Heart left ventricle (tissue), 16 donors: ENCODE measurements at regions not wholly inside any gene's neighbourhood (a gene's known extent, or its start where the extent isn't known, plus 50 kb on each side); places are given as distances from the start of the nearest gene placed in this dataset.
"Not testable (repeated sequence)": the region's sequence is repeated elsewhere in the genome, so short reads cannot be mapped to it uniquely, and the experiment has no call there.

ENCODE experiments used
- ATAC-seq, 4 donors: fragments of 200-7000 bp; cut with Tn5 transposase; one replicate each; pipeline ENCODE4 v1.9.1; 2020 to 2022; ENCODE audit warnings: moderate library complexity in 4 of 4, mild to moderate bottlenecking in 3 of 4, moderate number of reproducible peaks in 1 of 4
- DNase-seq, 5 donors: peaks; one replicate each; pipeline ENCODE4 v3.0.0-alpha.2; 2020
- H3K27ac ChIP-seq, 12 donors: fragments of 200-600 bp; sonication (generic) in 4 of 12; one replicate each; pipeline versions ENCODE4 v1.5.0 to v1.8.0; 2016 to 2022; ENCODE audit warnings: mild to moderate bottlenecking in 2 of 12
- H3K27me3 ChIP-seq, 9 donors: fragments of 200-600 bp; sonication (generic) in 2 of 9; one replicate each; pipeline versions ENCODE4 v1.5.1 to v1.8.0; 2016 to 2022; ENCODE audit warnings: mild to moderate bottlenecking in 3 of 9
- H3K36me3 ChIP-seq, 9 donors: fragments of 200-600 bp; sonication (generic) in 2 of 9; one replicate each; pipeline versions ENCODE4 v1.5.0 to v1.8.0; 2018 to 2022; ENCODE audit warnings: mild to moderate bottlenecking in 2 of 9
- H3K4me1 ChIP-seq, 12 donors: fragments of 200-600 bp; sonication (generic) in 4 of 12; one replicate each; pipeline versions ENCODE4 v1.5.0 to v1.8.0; 2016 to 2022; ENCODE audit warnings: mild to moderate bottlenecking in 3 of 12
- H3K4me3 ChIP-seq, 12 donors: fragments of 200-600 bp; sonication (generic) in 4 of 12; one replicate each; pipeline versions ENCODE4 v1.5.0 to v1.8.0; 2017 to 2022; ENCODE audit warnings: mild to moderate bottlenecking in 9 of 12, moderate library complexity in 4 of 12
- H3K9me3 ChIP-seq, 12 donors: fragments of 200-600 bp; sonication (generic) in 4 of 12; one replicate each; pipeline versions ENCODE4 v1.5.0 to v1.8.0; 2016 to 2022; ENCODE audit warnings: mild to moderate bottlenecking in 1 of 12
- POLR2A ChIP-seq, 2 donors: fragments of 450-650 bp; IDR thresholded peaks; one replicate each; pipeline ENCODE4 v1.6.1; 2017; ENCODE audit warnings: antibody characterized with exemption in 2 of 2, mild to moderate bottlenecking in 2 of 2, moderate library complexity in 2 of 2
- WGBS, 4 donors: extraction: QIAGEN DNeasy Blood & Tissue Kit in 2 of 4; methylation state at CpG; one replicate each; pipeline versions ENCODE4 v1.1.5 to v1.1.7; 2013 to 2018; 5-methylcytosine and 5-hydroxymethylcytosine counted together
- intact Hi-C, 10 donors: fragments of 100-400 bp; cut with DNase I; formaldehyde crosslinking; loops; one replicate each; pipeline versions ENCODE4 v1.11.1 to v1.14.2; 2022
- TF ChIP-seq, protein P1 (sequence below), 12 donors: fragments of 200-600 bp; sonication (generic) in 4 of 12; IDR thresholded peaks; one replicate each; pipeline versions ENCODE4 v1.5.0 to v1.8.0; 2018 to 2022; ENCODE audit warnings: antibody characterized with exemption in 12 of 12, mild to moderate bottlenecking in 5 of 12
- donor health status: ischemic (EF 13 %, LVEDD 7.1; RV severe dilation, severe dysfunction).
- donor health status: healthy with polysubstance abuse.
- donor health status: DM: no; HTN: yes; CAD: no.
- donor health status: DM: no; HTN: no; CAD: no.
- donor health status: ischemic (EF 25% LVEDD 6.9; RV normal size, moderate dysfunction).
- donor health status: ischemic (EF 25% LVEDD 5.7; RV mildly dilated, moderate dysfunction).
- donor health status: healthy.
- donor health status: DM: yes; HTN: yes; CAD: no.
- donor health status: ischemic (EF 35%, LVEDD 5.7; RV mildly dilated, moderate dysfunction).
- donor health status: nonischemic (EF 11% LVEDD 7.7; RV severe dilation, severe dysfunction).
- donor health status: DM: yes; HTN: yes; CAD: no.
- donor health status: PGD.
- donor health status: ischemic (EF 29% LVEDD 5.4; RV normal size, mild dysfunction).
- donor health status: nonischemic (EF 23%, LVEDD 6.1; RV moderate dilation, normal function).

DNA sequence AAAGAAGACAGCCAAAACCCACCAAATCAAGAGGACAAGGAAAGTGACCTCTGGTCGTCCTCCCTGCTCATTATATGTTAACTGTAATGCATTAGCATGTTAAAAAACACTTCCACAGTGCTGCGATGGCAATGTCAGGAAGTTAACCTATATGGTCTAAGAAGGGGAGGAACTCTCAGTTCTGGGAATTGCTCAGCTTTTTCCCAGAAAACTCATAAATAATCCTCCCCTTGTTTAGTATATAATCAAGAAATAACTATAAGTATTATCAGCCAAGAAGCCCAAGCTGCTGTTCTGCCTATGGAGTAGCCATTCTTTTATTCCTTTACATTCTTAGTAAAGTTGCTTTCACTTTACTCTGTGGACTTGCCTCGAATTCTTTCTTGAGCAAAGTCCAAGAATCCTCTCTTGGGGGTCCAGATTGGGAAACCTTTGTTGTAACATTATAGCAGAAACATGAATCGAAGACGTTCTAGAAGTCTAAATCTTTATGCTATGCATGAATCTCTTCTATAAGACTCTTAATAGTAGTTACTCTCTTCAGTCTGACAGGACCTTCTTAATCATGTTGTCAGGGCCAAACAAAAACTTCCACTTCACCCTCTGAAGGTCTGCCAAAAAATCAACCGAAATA, 110.0 kb upstream of the VANGL1 start:
- H3K36me3 ChIP-seq: no peaks in the 10 kb centered on the region
- 56 to 63% (median 57%) methylated on average over 6 of the region's 6 CpGs for WGBS, 4 donors
- H3K27me3 ChIP-seq: no peaks in the 10 kb centered on the region
- peaks cover 0 to 7% (median 2%) of the 10 kb centered on the region in 12 donors for H3K9me3 ChIP-seq
- H3K27ac ChIP-seq: peak overlapping the region in 1 of 12 donors; percentile 3
- no peak overlapping the region for H3K4me3 ChIP-seq
- DNase-seq (no peak), ATAC-seq (no peak)
- intact Hi-C loops: loop anchor here in 1 of 10 donors (5.0 kb wide), 1 partner anchor 56 kb away; no protein-coding TSS in a partner anchor
- peaks cover 0 to 15% (median 0%) of the 10 kb centered on the region in 12 donors for H3K4me1 ChIP-seq
- no peak for TF ChIP-seq POLR2A (IDR thresholded peaks at IDR 0.05)
- TF ChIP-seq, protein P1, sequence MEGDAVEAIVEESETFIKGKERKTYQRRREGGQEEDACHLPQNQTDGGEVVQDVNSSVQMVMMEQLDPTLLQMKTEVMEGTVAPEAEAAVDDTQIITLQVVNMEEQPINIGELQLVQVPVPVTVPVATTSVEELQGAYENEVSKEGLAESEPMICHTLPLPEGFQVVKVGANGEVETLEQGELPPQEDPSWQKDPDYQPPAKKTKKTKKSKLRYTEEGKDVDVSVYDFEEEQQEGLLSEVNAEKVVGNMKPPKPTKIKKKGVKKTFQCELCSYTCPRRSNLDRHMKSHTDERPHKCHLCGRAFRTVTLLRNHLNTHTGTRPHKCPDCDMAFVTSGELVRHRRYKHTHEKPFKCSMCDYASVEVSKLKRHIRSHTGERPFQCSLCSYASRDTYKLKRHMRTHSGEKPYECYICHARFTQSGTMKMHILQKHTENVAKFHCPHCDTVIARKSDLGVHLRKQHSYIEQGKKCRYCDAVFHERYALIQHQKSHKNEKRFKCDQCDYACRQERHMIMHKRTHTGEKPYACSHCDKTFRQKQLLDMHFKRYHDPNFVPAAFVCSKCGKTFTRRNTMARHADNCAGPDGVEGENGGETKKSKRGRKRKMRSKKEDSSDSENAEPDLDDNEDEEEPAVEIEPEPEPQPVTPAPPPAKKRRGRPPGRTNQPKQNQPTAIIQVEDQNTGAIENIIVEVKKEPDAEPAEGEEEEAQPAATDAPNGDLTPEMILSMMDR (IDR thresholded peaks at IDR 0.05): no peak

DNA sequence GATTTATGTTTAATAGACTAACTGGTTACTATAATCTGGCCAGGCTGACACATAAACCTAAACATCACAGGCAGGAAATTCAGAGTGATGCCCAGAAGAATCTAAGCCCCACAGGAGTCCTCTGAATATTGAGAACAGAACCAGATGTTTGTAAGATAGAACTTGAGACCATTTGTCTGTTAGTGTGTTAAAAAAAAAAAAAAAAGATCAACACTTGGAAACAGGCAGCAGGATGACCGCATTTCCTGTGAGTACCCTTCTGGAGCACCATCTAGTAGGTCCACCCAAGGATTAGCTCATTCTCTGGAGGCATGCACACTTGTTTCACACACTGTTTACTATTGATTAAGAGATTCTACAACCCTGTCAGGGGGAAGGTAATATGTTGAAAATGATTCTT, 111.4 kb upstream of the VANGL1 start:
- Histone ChIP-seq H3K4me1 (peaks cover 0 to 15% (median 0%) of the 10 kb centered on the region in 12 donors), H3K27me3 (no peaks in the 10 kb centered on the region), H3K36me3 (no peaks in the 10 kb centered on the region), H3K9me3 (peaks cover 0 to 7% (median 2%) of the 10 kb centered on the region in 12 donors), H3K27ac (peak overlapping the region in 1 of 12 donors; percentile 33), H3K4me3 (no peak overlapping the region)
- no peak for TF ChIP-seq POLR2A (IDR thresholded peaks at IDR 0.05)
- TF ChIP-seq, protein P1 (IDR thresholded peaks at IDR 0.05): no peak
- WGBS, 4 donors: 50 to 78% (median 63%) methylated on average over 1 of the region's 1 CpG
- intact Hi-C loops: loop anchor here in 1 of 10 donors (5.0 kb wide), 1 partner anchor 57 kb away; no protein-coding TSS in a partner anchor
- DNase-seq (peak in 1 of 5 donors; percentile 37), ATAC-seq (peak in 3 of 4 donors; percentile 32 to 80 (median 66))

DNA sequence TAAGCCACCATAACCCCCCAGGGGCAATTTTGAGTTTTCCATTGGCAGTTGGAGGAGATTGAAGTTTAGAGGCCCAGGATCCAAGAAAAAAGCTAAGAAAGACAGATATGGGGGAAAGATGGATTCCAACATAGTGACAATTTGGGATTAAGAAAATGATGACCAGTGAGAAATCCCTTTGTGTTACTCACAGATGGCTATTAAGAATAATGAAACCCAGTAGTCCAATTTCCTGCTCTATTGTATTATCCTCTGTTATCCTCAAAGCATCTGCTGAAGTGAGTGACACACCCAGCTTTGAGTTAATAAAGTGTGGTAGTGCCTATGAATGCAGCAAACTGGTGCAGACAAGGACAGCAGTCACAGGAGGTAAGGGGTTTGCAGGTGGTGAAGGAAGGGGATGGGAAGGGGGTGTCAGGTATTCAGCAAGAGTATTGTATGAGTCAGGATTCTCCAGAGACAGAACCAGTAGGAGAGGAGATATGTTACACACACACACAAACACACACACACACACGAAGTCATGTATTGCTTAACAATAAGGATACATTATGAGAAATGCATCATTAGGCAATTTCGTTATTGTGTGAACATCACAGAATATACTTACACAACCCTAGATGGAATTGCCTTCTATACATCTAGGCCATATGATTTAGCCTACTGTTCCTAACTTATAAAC, 112.4 kb upstream of the VANGL1 start:
- 64 to 95% (median 88%) methylated on average over 2 of the region's 2 CpGs for WGBS, 4 donors
- ATAC-seq (no peak), DNase-seq (no peak)
- no peak overlapping the region for H3K27ac ChIP-seq
- no peaks in the 10 kb centered on the region for H3K36me3 ChIP-seq
- H3K4me3 ChIP-seq: no peak overlapping the region
- H3K9me3 ChIP-seq: peaks cover 0 to 3% (median 0%) of the 10 kb centered on the region in 12 donors
- H3K27me3 ChIP-seq: no peaks in the 10 kb centered on the region
- TF ChIP-seq, protein P1 (IDR thresholded peaks at IDR 0.05): no peak
- no peak for TF ChIP-seq POLR2A (IDR thresholded peaks at IDR 0.05)
- intact Hi-C loops: no loop called here
- H3K4me1 ChIP-seq: peaks cover 0 to 15% (median 0%) of the 10 kb centered on the region in 12 donors

DNA sequence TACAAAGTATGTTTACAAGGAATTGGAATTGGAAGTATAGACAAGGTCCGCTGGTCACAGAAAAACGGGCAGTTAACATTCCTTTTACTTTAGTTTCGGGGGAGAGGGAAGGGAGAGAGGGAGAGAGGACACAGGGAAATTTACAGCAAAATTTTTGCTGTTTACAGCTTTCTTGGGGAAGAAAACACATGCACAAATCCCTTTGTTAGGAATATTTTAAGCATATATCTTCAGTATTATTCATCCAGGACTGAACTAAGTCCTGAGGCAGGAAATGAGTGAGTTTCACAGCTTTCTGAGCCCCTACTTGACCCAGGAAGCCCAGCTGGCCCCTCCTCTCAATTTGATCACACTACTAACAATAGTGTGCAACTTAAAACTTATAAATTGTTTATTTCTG, 113.4 kb upstream of the VANGL1 start:
- H3K27me3 ChIP-seq, ATAC-seq, H3K4me3 ChIP-seq, H3K27ac ChIP-seq, intact Hi-C loops, H3K36me3 ChIP-seq, DNase-seq, H3K9me3 ChIP-seq: not testable (repeated sequence)
- H3K4me1 ChIP-seq: peaks cover 0 to 12% (median 0%) of the 10 kb centered on the region in 12 donors
- 86 to 92% (median 90%) methylated on average over 3 of the region's 3 CpGs for WGBS, 4 donors
